SK-N-SH (cell line): ENCODE measurements at regions not wholly inside any gene's neighbourhood (a gene's known extent, or its start where the extent isn't known, plus 50 kb on each side); places are given as distances from the start of the nearest gene placed in this dataset.

Source experiments
- CTCF ChIA-PET: fragments of 300-600, 350-600 bp; formaldehyde crosslinking; extraction: SDS; loops from one replicate; lab custom pipeline; 2021; lab: Yijun Ruan, JAX
- POLR2A ChIA-PET: fragments of 350-600 bp; sonication (Branson Sonifier 250); formaldehyde crosslinking; extraction: SDS; loops from one replicate; lab custom pipeline; 2020; ENCODE audit warnings: antibody characterized with exemption, inconsistent platforms; lab: Yijun Ruan, JAX
- DNase-seq: peaks from one replicate; pipeline ENCODE4 v3.0.0; 2012
- H2AFZ ChIP-seq: fragments of 200-600 bp; sonication (generic); 2 replicates; pipeline ENCODE4 v1.8.1; 2016; ENCODE audit warnings: antibody characterized with exemption, mild to moderate bottlenecking, low read depth
- H3F3A ChIP-seq: fragments of 200-600 bp; sonication (generic); replicated peaks from 2 replicates; pipeline ENCODE3; 2016; ENCODE audit warnings: antibody characterized with exemption, mild to moderate bottlenecking; ENCODE audit not compliant: insufficient read depth
- H3K27ac ChIP-seq, 2 experiments: fragments of 200-500 bp in 1 of 2; fragments of 200-600 bp in 1 of 2; sonication (Bioruptor generic) in 1 of 2; sonication (generic), shearing (Covaris generic) in 1 of 2; 2 replicates each; pipeline versions ENCODE4 v1.5.1 to v1.6.1; 2014 to 2016; ENCODE audit warnings: low read depth in 2 of 2, inconsistent platforms in 1 of 2, low read length in 1 of 2, mild to moderate bottlenecking in 1 of 2, mixed read lengths in 1 of 2
- H3K27me3 ChIP-seq: fragments of 200-600 bp; sonication (generic), shearing (Covaris generic); 2 replicates; pipeline ENCODE4 v1.6.1; 2016; ENCODE audit warnings: mixed run types; ENCODE audit not compliant: insufficient read depth
- H3K36me3 ChIP-seq, 2 experiments: fragments of 200-500 bp in 1 of 2; fragments of 200-600 bp in 1 of 2; sonication (Bioruptor generic) in 1 of 2; sonication (generic) in 1 of 2; replicated peaks in 1 of 2; 2 replicates each; pipeline versions ENCODE3 to v1.5.1; 2014 to 2016; ENCODE audit warnings: low read length in 1 of 2, mild to moderate bottlenecking in 1 of 2; ENCODE audit not compliant: insufficient read depth in 2 of 2, control insufficient read depth in 1 of 2
- H3K4me1 ChIP-seq, 2 experiments: fragments of 200-500 bp in 1 of 2; fragments of 200-600 bp in 1 of 2; sonication (Bioruptor generic) in 1 of 2; sonication (generic), shearing (Covaris generic) in 1 of 2; 2 replicates each; pipeline versions ENCODE4 v1.5.1 to v1.6.1; 2014 to 2016; ENCODE audit warnings: low read depth in 1 of 2, low read length in 1 of 2, mixed run types in 1 of 2; ENCODE audit not compliant: insufficient read depth in 2 of 2, control insufficient read depth in 1 of 2
- H3K4me2 ChIP-seq: fragments of 200-600 bp; sonication (generic), shearing (Covaris generic); 2 replicates; pipeline ENCODE4 v1.6.1; 2017; ENCODE audit warnings: mixed run types
- H3K4me3 ChIP-seq, 2 experiments: fragments of 200-500 bp in 1 of 2; fragments of 200-600 bp in 1 of 2; sonication (Bioruptor generic) in 1 of 2; sonication (generic), shearing (Covaris generic) in 1 of 2; 2 replicates each; pipeline versions ENCODE4 v1.5.1 to v1.8.1; 2014 to 2016; ENCODE audit warnings: low read depth in 2 of 2, inconsistent platforms in 1 of 2, low read length in 1 of 2, mild to moderate bottlenecking in 1 of 2, mixed read lengths in 1 of 2, moderate library complexity in 1 of 2
- H3K79me2 ChIP-seq: fragments of 200-600 bp; sonication (generic); 2 replicates; pipeline ENCODE4 v1.8.1; 2017; ENCODE audit warnings: mild to moderate bottlenecking; ENCODE audit not compliant: insufficient read depth
- H3K9ac ChIP-seq: fragments of 200-600 bp; sonication (generic); 2 replicates; pipeline ENCODE4 v1.6.1; 2017; ENCODE audit warnings: mixed run types
- H3K9me2 ChIP-seq: fragments of 200-600 bp; sonication (generic); 2 replicates; pipeline ENCODE4 v1.6.1; 2017; ENCODE audit warnings: mixed run types
- H3K9me3 ChIP-seq: fragments of 200-600 bp; sonication (generic); 2 replicates; pipeline ENCODE4 v1.6.1; 2017; ENCODE audit warnings: mixed run types, mild to moderate bottlenecking, moderate library complexity
- H4K20me1 ChIP-seq: fragments of 200-600 bp; sonication (generic); 2 replicates; pipeline ENCODE4 v1.6.1; 2017; ENCODE audit warnings: mild to moderate bottlenecking, mixed run types; ENCODE audit not compliant: insufficient read depth
- GABPA ChIP-seq: IDR thresholded peaks from 2 replicates; pipeline ENCODE4 v1.4.0; 2012; ENCODE audit warnings: low read depth, mild to moderate bottlenecking
- IRF3 ChIP-seq: fragments of 150-350 bp; IDR thresholded peaks from 2 replicates; pipeline ENCODE4 v1.6.1; 2016; ENCODE audit warnings: mild to moderate bottlenecking, low read depth, low read length
- JUND ChIP-seq: IDR thresholded peaks from 2 replicates; pipeline ENCODE4 v1.4.0; 2012
- NFIC ChIP-seq: IDR thresholded peaks from 2 replicates; pipeline ENCODE4 v1.4.0; 2012; ENCODE audit warnings: borderline replicate concordance
- REST ChIP-seq: IDR thresholded peaks from 2 replicates; pipeline ENCODE4 v1.6.1; 2012; ENCODE audit warnings: mild to moderate bottlenecking, low read depth, low read length, moderate library complexity
- WGBS: methylation state at CpG from one replicate; pipeline ENCODE4 v1.1.6; 2017; ENCODE audit warnings: low lambda C conversion rate; 5-methylcytosine and 5-hydroxymethylcytosine counted together
- TF ChIP-seq, protein P1 (sequence below): fragments of 200-600 bp; sonication (generic); IDR thresholded peaks from 2 replicates; pipeline ENCODE4 v1.6.1; 2017; ENCODE audit warnings: antibody characterized with exemption, mild to moderate bottlenecking, moderate library complexity

DNA sequence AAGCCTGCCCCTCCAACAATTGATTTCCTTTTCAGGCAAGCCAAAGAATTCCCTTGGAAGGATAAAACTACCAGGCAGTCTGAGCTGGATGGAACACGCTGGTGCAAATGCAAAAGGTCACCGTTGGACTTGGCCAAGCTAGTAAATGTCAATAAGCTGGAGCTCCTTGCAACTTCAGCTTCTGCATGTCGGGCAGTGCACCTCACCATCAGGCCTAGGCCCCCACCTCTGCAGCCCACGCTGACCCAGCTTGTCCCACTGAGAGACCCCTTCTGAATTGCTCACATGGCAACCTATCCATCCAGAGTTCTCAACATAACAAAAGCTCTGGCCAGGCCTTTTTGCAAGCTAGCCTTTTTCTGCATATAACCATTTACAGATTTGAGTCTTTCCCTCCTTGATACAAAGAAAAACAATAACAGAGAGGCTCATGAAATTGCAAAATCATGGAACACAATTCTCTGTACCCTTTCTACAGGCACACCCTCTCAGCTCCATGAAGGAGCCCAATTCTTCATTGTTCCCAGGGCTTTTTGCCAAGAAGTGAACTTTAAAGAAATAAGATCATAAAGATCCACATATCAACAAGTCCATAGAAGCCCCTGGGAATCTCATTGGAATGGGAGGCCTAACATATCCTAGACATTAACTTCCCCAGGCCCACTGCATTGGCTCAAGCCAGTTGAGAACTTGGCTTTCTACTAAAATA, 123.9 kb upstream of the SLIT3 start (continued):
- TF ChIP-seq JUND (no peak), GABPA (no peak)

DNA sequence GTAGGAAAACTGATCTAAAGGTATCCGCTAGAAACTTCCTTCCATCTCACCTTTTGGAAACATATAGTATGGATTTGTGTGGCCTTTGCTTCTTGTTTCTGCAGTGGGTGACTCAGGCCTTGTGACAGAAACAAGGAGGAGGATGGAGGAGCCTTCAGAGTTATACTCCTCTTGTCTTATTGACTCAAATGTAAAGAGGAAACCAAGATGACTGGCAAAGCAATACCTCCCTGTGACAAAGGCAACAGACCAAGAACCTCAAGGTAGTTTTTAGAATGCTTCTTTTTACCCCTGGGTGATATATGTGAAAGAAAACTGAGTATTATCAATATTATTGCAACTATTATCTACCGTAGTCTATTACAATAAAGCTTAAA, 123.3 kb upstream of the SLIT3 start:
- Histone ChIP-seq H3F3A (no peaks in the 10 kb centered on the region), H3K27me3 (no peaks in the 10 kb centered on the region)
- no peak for DNase-seq

More for the DNA sequence above, 123.3 kb upstream of the SLIT3 start:
- ChIA-PET CTCF (interaction anchor here (0.8 to 2.0 kb wide), 3 partner anchors 9 to 110 kb away, joined by 3 to 5 read pairs (median 3); no protein-coding TSS in a partner anchor), POLR2A (no interaction called here)
- H3K4me2 ChIP-seq: no peak overlapping the region
- H4K20me1 ChIP-seq: no peaks in the 10 kb centered on the region
- TF ChIP-seq IRF3 (no peak), GABPA (no peak), REST (no peak), NFIC (no peak)
- TF ChIP-seq, protein P1, sequence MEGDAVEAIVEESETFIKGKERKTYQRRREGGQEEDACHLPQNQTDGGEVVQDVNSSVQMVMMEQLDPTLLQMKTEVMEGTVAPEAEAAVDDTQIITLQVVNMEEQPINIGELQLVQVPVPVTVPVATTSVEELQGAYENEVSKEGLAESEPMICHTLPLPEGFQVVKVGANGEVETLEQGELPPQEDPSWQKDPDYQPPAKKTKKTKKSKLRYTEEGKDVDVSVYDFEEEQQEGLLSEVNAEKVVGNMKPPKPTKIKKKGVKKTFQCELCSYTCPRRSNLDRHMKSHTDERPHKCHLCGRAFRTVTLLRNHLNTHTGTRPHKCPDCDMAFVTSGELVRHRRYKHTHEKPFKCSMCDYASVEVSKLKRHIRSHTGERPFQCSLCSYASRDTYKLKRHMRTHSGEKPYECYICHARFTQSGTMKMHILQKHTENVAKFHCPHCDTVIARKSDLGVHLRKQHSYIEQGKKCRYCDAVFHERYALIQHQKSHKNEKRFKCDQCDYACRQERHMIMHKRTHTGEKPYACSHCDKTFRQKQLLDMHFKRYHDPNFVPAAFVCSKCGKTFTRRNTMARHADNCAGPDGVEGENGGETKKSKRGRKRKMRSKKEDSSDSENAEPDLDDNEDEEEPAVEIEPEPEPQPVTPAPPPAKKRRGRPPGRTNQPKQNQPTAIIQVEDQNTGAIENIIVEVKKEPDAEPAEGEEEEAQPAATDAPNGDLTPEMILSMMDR: no peak
- H3K36me3 ChIP-seq: no peaks in the 10 kb centered on the region
- no peak overlapping the region for H3K27ac ChIP-seq
- no peak overlapping the region for H2AFZ ChIP-seq
- H3K9ac ChIP-seq: no peak overlapping the region
- H3K4me1 ChIP-seq: no peaks in the 10 kb centered on the region; a peak in 2 of 4 replicates
- no peak overlapping the region for H3K4me3 ChIP-seq
- WGBS: 100% methylated on average over 2 of the region's 2 CpGs
- no peaks in the 10 kb centered on the region for H3K9me2 ChIP-seq
- H3K9me3 ChIP-seq: no peaks in the 10 kb centered on the region
- H3K79me2 ChIP-seq: no peaks in the 10 kb centered on the region
